Upper lobe of right lung (tissue), 1 donor: ENCODE measurements at regions not wholly inside any gene's neighbourhood (a gene's known extent, or its start where the extent isn't known, plus 50 kb on each side); places are given as distances from the start of the nearest gene placed in this dataset.

Experiments
- ATAC-seq: fragments of 200-7000 bp; cut with Tn5 transposase; one replicate; pipeline ENCODE4 v1.9.1; 2020; ENCODE audit warnings: mild to moderate bottlenecking, moderate library complexity
- DNase-seq: peaks from one replicate; pipeline ENCODE4 v3.0.0-alpha.2; 2020
- H3K27ac ChIP-seq: fragments of 200-600 bp; one replicate; pipeline ENCODE4 v1.8.0; 2022
- H3K27me3 ChIP-seq: fragments of 200-600 bp; one replicate; pipeline ENCODE4 v1.8.0; 2022; ENCODE audit warnings: mild to moderate bottlenecking
- H3K36me3 ChIP-seq: fragments of 200-600 bp; one replicate; pipeline ENCODE4 v1.8.0; 2022
- H3K4me1 ChIP-seq: fragments of 200-600 bp; one replicate; pipeline ENCODE4 v1.8.0; 2022
- H3K4me3 ChIP-seq: fragments of 200-600 bp; one replicate; pipeline ENCODE4 v1.8.0; 2022; ENCODE audit warnings: mild to moderate bottlenecking
- H3K9me3 ChIP-seq: fragments of 200-600 bp; one replicate; pipeline ENCODE4 v1.8.0; 2022
- CTCF ChIP-seq: fragments of 200-600 bp; IDR thresholded peaks from one replicate; pipeline ENCODE4 v1.8.0; 2022; ENCODE audit warnings: antibody characterized with exemption
- intact Hi-C: fragments of 100-400 bp; cut with DNase I; formaldehyde crosslinking; loops from one replicate; pipeline ENCODE4 v1.11.0; 2022
- donor health status: DM: no; HTN: yes; CAD: no; lungs with severe emphysema.

DNA sequence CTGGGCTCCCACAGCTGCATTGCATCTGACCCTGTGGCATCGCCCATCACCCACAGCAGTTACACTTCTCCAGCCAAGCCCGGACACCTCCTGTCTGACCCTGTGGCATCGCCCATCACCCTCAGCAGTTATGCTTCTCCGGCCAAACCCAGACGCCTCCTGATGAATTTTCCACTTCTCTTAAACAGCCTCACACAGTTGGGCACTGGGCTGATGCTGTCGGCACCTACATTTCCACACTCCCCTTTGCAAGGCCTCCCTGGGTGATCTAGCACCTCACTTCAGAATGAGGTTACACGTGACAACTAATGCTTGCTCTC is 175.2 kb upstream of the ARID1B start:
- intact Hi-C loops, result no loop called here
- Histone ChIP-seq H3K9me3 (no peaks in the 10 kb centered on the region), H3K4me1 (no peaks in the 10 kb centered on the region), H3K27me3 (no peaks in the 10 kb centered on the region), H3K27ac (no peak overlapping the region), H3K36me3 (no peaks in the 10 kb centered on the region), H3K4me3 (no peak overlapping the region)
- DNase-seq (no peak), ATAC-seq (peak; percentile 10)
- TF ChIP-seq CTCF, result no peak

GRCh38 chr6:156601152-156602065 is 175.8 kb upstream of the ARID1B start:
- ATAC-seq, result peak; percentile 12

DNA sequence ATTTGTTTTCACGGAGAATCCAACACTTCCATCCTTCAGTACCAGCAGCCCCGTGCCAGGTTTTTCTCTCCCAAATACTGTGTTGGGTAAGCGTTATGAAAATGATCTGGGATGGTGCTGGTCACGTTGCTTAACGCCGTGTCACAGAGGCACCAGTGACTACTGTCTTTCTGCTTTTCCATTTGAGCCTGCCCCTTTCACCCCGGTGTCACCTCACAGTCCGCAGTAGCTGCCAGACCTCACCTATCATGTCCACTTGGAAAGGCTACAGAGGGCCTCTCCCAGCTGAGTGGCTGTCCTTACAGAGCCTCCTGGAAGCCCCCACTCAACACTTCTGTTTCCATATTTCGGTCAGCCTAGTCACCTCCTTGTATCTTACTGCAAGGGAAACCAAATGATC is 176.5 kb upstream of the ARID1B start:
- Histone ChIP-seq H3K4me1 (no peaks in the 10 kb centered on the region), H3K4me3 (no peak overlapping the region), H3K9me3 (no peaks in the 10 kb centered on the region), H3K27me3 (no peaks in the 10 kb centered on the region), H3K36me3 (no peaks in the 10 kb centered on the region), H3K27ac (peak overlapping the region; percentile 55)
- DNase-seq (no peak), ATAC-seq (no peak)
- TF ChIP-seq CTCF, result no peak
- intact Hi-C loops, result no loop called here

More at GRCh38 chr6:156601152-156602065, 175.8 kb upstream of the ARID1B start:
- Histone ChIP-seq H3K9me3 (no peaks in the 10 kb centered on the region), H3K27ac (no peak overlapping the region), H3K27me3 (no peaks in the 10 kb centered on the region), H3K36me3 (no peaks in the 10 kb centered on the region), H3K4me3 (no peak overlapping the region), H3K4me1 (no peaks in the 10 kb centered on the region)
- DNase-seq, result no peak
- no peak for TF ChIP-seq CTCF
- intact Hi-C loops, result no loop called here

- Histone ChIP-seq H3K4me1 (no peaks in the 10 kb centered on the region), H3K36me3 (no peaks in the 10 kb centered on the region), H3K27me3 (no peaks in the 10 kb centered on the region), H3K27ac (peak overlapping the region; percentile 55), H3K4me3 (no peak overlapping the region), H3K9me3 (no peaks in the 10 kb centered on the region)
- DNase-seq, result no peak
- intact Hi-C loops, result no loop called here
- peak; percentile 53 for ATAC-seq
- no peak for TF ChIP-seq CTCF
Measured at GRCh38 chr6:156599978-156600590, 177.1 kb upstream of the ARID1B start.

- Histone ChIP-seq H3K27ac (peak overlapping the region; percentile 55), H3K36me3 (no peaks in the 10 kb centered on the region), H3K9me3 (no peaks in the 10 kb centered on the region), H3K4me3 (no peak overlapping the region), H3K27me3 (no peaks in the 10 kb centered on the region), H3K4me1 (no peaks in the 10 kb centered on the region)
- ATAC-seq, result no peak
- DNase-seq, result no peak
- TF ChIP-seq CTCF, result no peak
- intact Hi-C loops, result no loop called here
Measured at GRCh38 chr6:156599366-156599765, 177.8 kb upstream of the ARID1B start.
